Thyroid gland (tissue), 4 donors: ENCODE measurements at regions not wholly inside any gene's neighbourhood (a gene's known extent, or its start where the extent isn't known, plus 50 kb on each side); places are given as distances from the start of the nearest gene placed in this dataset.

Experiments
- CTCF ChIP-seq, 6 experiments: fragments of 200-600 bp in 3 of 6; fragments of 450-650 bp in 3 of 6; sonication (generic) in 3 of 6; IDR thresholded peaks; one replicate each; pipeline ENCODE4 v1.5.1; 2016 to 2019; ENCODE audit warnings: antibody characterized with exemption in 6 of 6, mild to moderate bottlenecking in 2 of 6, inconsistent platforms in 1 of 6, moderate library complexity in 1 of 6
- POLR2A ChIP-seq, 2 donors: fragments of 450-650 bp; IDR thresholded peaks; one replicate each; pipeline ENCODE4 v1.6.1; 2017; ENCODE audit warnings: antibody characterized with exemption in 2 of 2, mild to moderate bottlenecking in 2 of 2, moderate library complexity in 1 of 2

GRCh38 chr6:14697427-14697826 lies 548.4 kb upstream of the JARID2 start:
- TF ChIP-seq CTCF (IDR thresholded peaks at IDR 0.05): no peak
- no peak for TF ChIP-seq POLR2A (IDR thresholded peaks at IDR 0.05)
